Right atrium auricular region (tissue), 2 donors: ENCODE measurements at regions not wholly inside any gene's neighbourhood (a gene's known extent, or its start where the extent isn't known, plus 50 kb on each side); places are given as distances from the start of the nearest gene placed in this dataset.
A peak's percentile ranks its signal among the peaks of the same experiment; 100 is the strongest.
"Not testable (repeated sequence)": the region's sequence is repeated elsewhere in the genome, so short reads cannot be mapped to it uniquely, and the experiment has no call there.

Experiments used
- DNase-seq: peaks from one replicate; pipeline ENCODE4 v3.0.0-alpha.2; 2019; ENCODE audit warnings: low spot score
- H3K27ac ChIP-seq, 2 donors: fragments of 200-600 bp; sonication (generic); 1 replicate in 1 of 2; 2 replicates in 1 of 2; pipeline ENCODE4 v1.5.1; 2016 to 2019
- H3K27me3 ChIP-seq, 2 donors: fragments of 200-600 bp; sonication (generic); one replicate each; pipeline versions ENCODE4 v1.5.1 to v1.6.0; 2017 to 2019
- H3K36me3 ChIP-seq: fragments of 200-600 bp; sonication (generic); one replicate; pipeline ENCODE4 v1.5.1; 2016
- H3K4me1 ChIP-seq, 2 donors: fragments of 200-600 bp; sonication (generic); one replicate each; pipeline versions ENCODE4 v1.5.1 to v1.6.0; 2017 to 2019
- H3K4me3 ChIP-seq, 2 donors: fragments of 200-600 bp; sonication (generic); 1 replicate in 1 of 2; 2 replicates in 1 of 2; pipeline ENCODE4 v1.5.1; 2017 to 2019; ENCODE audit warnings: mild to moderate bottlenecking in 1 of 2, moderate library complexity in 1 of 2
- H3K9me3 ChIP-seq, 2 donors: fragments of 200-600 bp; sonication (generic); one replicate each; pipeline ENCODE4 v1.5.1; 2019
- CTCF ChIP-seq, 2 donors: fragments of 200-600 bp; sonication (generic); IDR thresholded peaks; one replicate each; pipeline ENCODE4 v1.5.1; 2019; ENCODE audit warnings: antibody characterized with exemption in 2 of 2

- not testable (repeated sequence) for H3K4me1 ChIP-seq, H3K9me3 ChIP-seq, H3K4me3 ChIP-seq, H3K27me3 ChIP-seq, DNase-seq, H3K36me3 ChIP-seq, H3K27ac ChIP-seq
Observed at GRCh38 chrX:63142588-63142987, 208.5 kb downstream of the SPIN4 start.

- H3K4me3 ChIP-seq, H3K9me3 ChIP-seq, DNase-seq, H3K27ac ChIP-seq, H3K36me3 ChIP-seq, H3K4me1 ChIP-seq, H3K27me3 ChIP-seq: not testable (repeated sequence)
Observed at GRCh38 chrX:63135859-63136258, 215.3 kb downstream of the SPIN4 start.

DNA sequence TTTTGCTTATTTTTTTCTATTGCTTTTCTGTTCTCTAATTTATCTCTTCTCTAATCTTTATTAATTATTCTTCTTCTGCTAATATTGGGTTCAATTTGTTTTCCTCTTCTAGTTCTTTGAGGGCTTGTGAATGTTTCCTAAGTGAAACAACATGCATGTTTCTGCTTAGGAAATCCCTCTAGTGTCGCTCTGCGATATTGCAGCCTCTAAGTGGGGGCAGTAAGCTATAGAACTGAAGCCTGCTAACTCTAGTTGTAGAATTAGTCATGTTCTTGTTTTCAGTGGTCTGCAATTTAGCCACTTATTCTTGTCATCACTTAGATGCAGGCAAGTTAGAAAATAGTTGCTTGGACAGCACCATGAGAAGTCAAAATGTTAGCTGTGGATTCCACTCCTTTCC is 222.6 kb downstream of the SPIN4 start:
- Histone ChIP-seq H3K4me3 (no peak overlapping the region), H3K27me3 (no peaks in the 10 kb centered on the region), H3K27ac (no peak overlapping the region), H3K36me3 (no peaks in the 10 kb centered on the region), H3K9me3 (no peaks in the 10 kb centered on the region), H3K4me1 (no peaks in the 10 kb centered on the region)
- peak; percentile 57 to 62 for TF ChIP-seq CTCF (IDR thresholded peaks at IDR 0.05)
- no peak for DNase-seq

- TF ChIP-seq CTCF (IDR thresholded peaks at IDR 0.05) = no peak
- Histone ChIP-seq H3K4me1 (no peaks in the 10 kb centered on the region), H3K4me3 (no peak overlapping the region), H3K27ac (no peak overlapping the region), H3K9me3 (no peaks in the 10 kb centered on the region), H3K36me3 (no peaks in the 10 kb centered on the region), H3K27me3 (no peaks in the 10 kb centered on the region)
- DNase-seq = no peak
Observed at GRCh38 chrX:63115196-63115595, 235.9 kb downstream of the SPIN4 start.

GRCh38 chrX:63101879-63102620 is 249.1 kb downstream of the SPIN4 start:
- no peak overlapping the region for H3K4me3 ChIP-seq
- H3K36me3 ChIP-seq = no peaks in the 10 kb centered on the region
- H3K4me1 ChIP-seq = no peaks in the 10 kb centered on the region
- no peak overlapping the region for H3K27ac ChIP-seq
- DNase-seq = no peak
- no peak for TF ChIP-seq CTCF (IDR thresholded peaks at IDR 0.05)
- H3K27me3 ChIP-seq = no peaks in the 10 kb centered on the region
- H3K9me3 ChIP-seq = peaks cover 0 to 11% of the 10 kb centered on the region in 2 donors

- Histone ChIP-seq H3K27ac (no peak overlapping the region), H3K4me3 (no peak overlapping the region), H3K36me3 (no peaks in the 10 kb centered on the region), H3K4me1 (no peaks in the 10 kb centered on the region), H3K27me3 (no peaks in the 10 kb centered on the region), H3K9me3 (peaks cover 0 to 12% of the 10 kb centered on the region in 2 donors)
- no peak for TF ChIP-seq CTCF (IDR thresholded peaks at IDR 0.05)
- DNase-seq = no peak
Observed at GRCh38 chrX:63058204-63058603, 292.9 kb downstream of the SPIN4 start.

DNA sequence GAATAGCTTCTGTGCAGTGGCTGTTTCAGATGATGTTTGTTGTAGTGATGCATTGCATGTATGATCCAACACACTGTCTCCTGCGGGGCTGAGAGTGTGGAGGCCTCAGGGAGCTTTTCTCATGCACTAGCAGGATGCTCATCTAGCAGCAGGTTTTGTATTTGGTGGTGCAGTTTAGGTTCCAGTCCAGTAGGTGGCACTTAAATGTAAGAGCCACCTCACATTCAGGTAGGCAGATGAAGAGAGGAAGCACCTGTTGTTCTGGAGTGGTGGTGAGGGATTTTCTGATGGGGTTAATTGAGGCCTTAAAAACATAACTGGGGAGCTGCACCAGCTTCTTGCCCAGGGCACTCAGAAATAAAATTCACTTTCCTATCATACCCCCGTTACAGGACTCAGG is 300.9 kb downstream of the SPIN4 start:
- TF ChIP-seq CTCF (IDR thresholded peaks at IDR 0.05) = peak in 1 of 2 donors; percentile 24
- no peaks in the 10 kb centered on the region for H3K4me1 ChIP-seq
- no peaks in the 10 kb centered on the region for H3K36me3 ChIP-seq
- H3K4me3 ChIP-seq = no peak overlapping the region
- H3K27me3 ChIP-seq = no peaks in the 10 kb centered on the region
- DNase-seq = no peak
- H3K9me3 ChIP-seq = no peaks in the 10 kb centered on the region
- H3K27ac ChIP-seq = no peak overlapping the region
